Neural cell (in vitro differentiated cells): ENCODE measurements at regions not wholly inside any gene's neighbourhood (a gene's known extent, or its start where the extent isn't known, plus 50 kb on each side); places are given as distances from the start of the nearest gene placed in this dataset.

Experiments
- H2AFZ ChIP-seq: fragments of 200-600, 300-800 bp; sonication (generic), shearing (Covaris generic); 2 replicates; pipeline ENCODE4 v1.6.0; 2014; ENCODE audit warnings: low read depth, mild to moderate bottlenecking, antibody characterized with exemption, low read length, moderate library complexity
- H3F3A ChIP-seq: fragments of 200-600 bp; shearing (Covaris generic); 2 replicates; pipeline ENCODE4 v1.6.1; 2016; ENCODE audit warnings: mild to moderate bottlenecking, moderate library complexity, mixed read lengths, antibody characterized with exemption, low read length; ENCODE audit not compliant: insufficient read depth, poor library complexity, severe bottlenecking
- H3K27ac ChIP-seq: fragments of 200-600, 300-800 bp; sonication (generic), shearing (Covaris generic); 2 replicates; pipeline ENCODE4 v1.5.1; 2014; ENCODE audit warnings: mild to moderate bottlenecking, low read length, moderate library complexity
- H3K27me3 ChIP-seq: fragments of 300-800, 200-600 bp; sonication (generic), shearing (Covaris generic); 2 replicates; pipeline ENCODE4 v1.6.0; 2014; ENCODE audit warnings: mild to moderate bottlenecking, low read depth, low read length, moderate library complexity; ENCODE audit not compliant: insufficient read depth
- H3K36me3 ChIP-seq: fragments of 300-800, 200-600 bp; sonication (generic), shearing (Covaris generic); 2 replicates; pipeline ENCODE4 v1.5.1; 2014; ENCODE audit warnings: mild to moderate bottlenecking, antibody characterized with exemption, low read length, moderate library complexity; ENCODE audit not compliant: insufficient read depth
- H3K4me2 ChIP-seq: fragments of 300-800, 200-600 bp; sonication (generic), shearing (Covaris generic); 2 replicates; pipeline ENCODE4 v1.6.0; 2014; ENCODE audit warnings: mild to moderate bottlenecking, low read length
- H3K4me3 ChIP-seq: fragments of 300-800, 200-600 bp; sonication (generic), shearing (Covaris generic); 2 replicates; pipeline ENCODE4 v1.5.1; 2014; ENCODE audit warnings: mild to moderate bottlenecking, low read length, moderate library complexity
- H3K79me2 ChIP-seq: fragments of 200-600 bp; shearing (Covaris generic); replicated peaks from 2 replicates; pipeline ENCODE4 v1.6.0; 2014; ENCODE audit warnings: mild to moderate bottlenecking, low read length, moderate library complexity; ENCODE audit not compliant: insufficient read depth
- H3K9ac ChIP-seq: fragments of 300-800, 200-600 bp; sonication (generic), shearing (Covaris generic); 2 replicates; pipeline ENCODE4 v1.6.1; 2016; ENCODE audit warnings: mild to moderate bottlenecking, low read length, mixed read lengths
- H3K9me2 ChIP-seq: fragments of 200-600 bp; shearing (Covaris generic); 2 replicates; pipeline ENCODE4 v1.6.1; 2016; ENCODE audit warnings: mild to moderate bottlenecking, low read length, mixed read lengths; ENCODE audit not compliant: insufficient read depth
- H3K9me3 ChIP-seq: fragments of 200-600, 300-800 bp; sonication (generic), shearing (Covaris generic); 2 replicates; pipeline ENCODE4 v1.6.1; 2016; ENCODE audit warnings: mild to moderate bottlenecking, mixed run types, low read length, moderate library complexity, mixed read lengths
- H4K20me1 ChIP-seq: fragments of 200-600 bp; shearing (Covaris generic); 2 replicates; pipeline ENCODE4 v1.6.1; 2016; ENCODE audit warnings: mild to moderate bottlenecking, mixed run types; ENCODE audit not compliant: insufficient read depth
- CTCF ChIP-seq: fragments of 450-650 bp; IDR thresholded peaks from 2 replicates; pipeline ENCODE4 v1.5.1; 2014; ENCODE audit warnings: antibody characterized with exemption, mild to moderate bottlenecking, moderate library complexity; ENCODE audit not compliant: poor library complexity, severe bottlenecking
- EP300 ChIP-seq: fragments of 450-650 bp; conservative IDR thresholded peaks from 2 replicates; pipeline ENCODE4 v1.6.1; 2014; ENCODE audit warnings: antibody characterized with exemption, mild to moderate bottlenecking, moderate library complexity; ENCODE audit not compliant: poor library complexity, severe bottlenecking
- EZH2 ChIP-seq: fragments of 200-600, 300-800 bp; shearing (Covaris generic), sonication (generic); IDR thresholded peaks from 2 replicates; pipeline ENCODE4 v1.6.1; 2014; ENCODE audit warnings: antibody characterized with exemption, low read length, borderline replicate concordance, mild to moderate bottlenecking; ENCODE audit not compliant: insufficient read depth, poor library complexity, severe bottlenecking
- MXI1 ChIP-seq: fragments of 450-650 bp; conservative IDR thresholded peaks from 2 replicates; pipeline ENCODE4 v1.6.1; 2014; ENCODE audit warnings: antibody characterized with exemption, mild to moderate bottlenecking; ENCODE audit not compliant: poor library complexity, severe bottlenecking
- POLR2AphosphoS5 ChIP-seq: IDR thresholded peaks from 2 replicates; pipeline ENCODE4 v1.6.1; 2012
- RAD21 ChIP-seq: fragments of 450-650 bp; conservative IDR thresholded peaks from 2 replicates; pipeline ENCODE4 v1.6.1; 2014; ENCODE audit warnings: antibody characterized with exemption, mild to moderate bottlenecking, moderate library complexity
- REST ChIP-seq: IDR thresholded peaks from 2 replicates; pipeline ENCODE4 v1.6.1; 2012; ENCODE audit warnings: borderline replicate concordance
- SMC3 ChIP-seq: fragments of 450-650 bp; conservative IDR thresholded peaks from 2 replicates; pipeline ENCODE4 v1.6.1; 2014; ENCODE audit warnings: antibody characterized with exemption, mild to moderate bottlenecking, moderate library complexity; ENCODE audit not compliant: poor library complexity
- TAF1 ChIP-seq: IDR thresholded peaks from 2 replicates; pipeline ENCODE4 v1.6.1; 2012; ENCODE audit warnings: low read depth

- H3K27ac ChIP-seq = no peak overlapping the region
- H4K20me1 ChIP-seq = no peaks in the 10 kb centered on the region
- no peaks in the 10 kb centered on the region for H3K79me2 ChIP-seq
- no peaks in the 10 kb centered on the region for H3F3A ChIP-seq
- H3K4me3 ChIP-seq = no peak overlapping the region
- H2AFZ ChIP-seq = no peak overlapping the region
- no peak for TF ChIP-seq TAF1
- no peak for TF ChIP-seq RAD21
- H3K9me3 ChIP-seq = no peaks in the 10 kb centered on the region
- H3K27me3 ChIP-seq = no peaks in the 10 kb centered on the region
- H3K9me2 ChIP-seq = no peaks in the 10 kb centered on the region
- no peak overlapping the region for H3K4me2 ChIP-seq
- H3K36me3 ChIP-seq = no peaks in the 10 kb centered on the region
- no peak overlapping the region for H3K9ac ChIP-seq
Observed at GRCh38 chr13:95356916-95357315, 55.7 kb upstream of the ABCC4 start.

- H3K27ac ChIP-seq = no peak overlapping the region
- H4K20me1 ChIP-seq = no peaks in the 10 kb centered on the region
- H3K4me2 ChIP-seq = no peak overlapping the region
- H3F3A ChIP-seq = no peaks in the 10 kb centered on the region
- no peak overlapping the region for H2AFZ ChIP-seq
- H3K9me3 ChIP-seq = no peaks in the 10 kb centered on the region
- no peaks in the 10 kb centered on the region for H3K79me2 ChIP-seq
- H3K27me3 ChIP-seq = no peaks in the 10 kb centered on the region
- TF ChIP-seq TAF1 (no peak), SMC3 (no peak), CTCF (no peak), MXI1 (no peak), RAD21 (no peak), EZH2 (no peak), POLR2AphosphoS5 (no peak), REST (no peak), EP300 (no peak)
- H3K4me3 ChIP-seq = no peak overlapping the region
- no peaks in the 10 kb centered on the region for H3K36me3 ChIP-seq
- H3K9ac ChIP-seq = no peak overlapping the region
- H3K9me2 ChIP-seq = no peaks in the 10 kb centered on the region
Observed at GRCh38 chr13:95357875-95358274, 56.6 kb upstream of the ABCC4 start.

GRCh38 chr13:95360052-95360451 is 58.8 kb upstream of the ABCC4 start:
- Histone ChIP-seq H3K9me3 (no peaks in the 10 kb centered on the region), H3K9ac (no peak overlapping the region), H3K4me3 (no peak overlapping the region)

More at GRCh38 chr13:95360052-95360451, 58.8 kb upstream of the ABCC4 start:
- no peaks in the 10 kb centered on the region for H3K79me2 ChIP-seq
- no peak overlapping the region for H3K27ac ChIP-seq
- H4K20me1 ChIP-seq = no peaks in the 10 kb centered on the region
- no peaks in the 10 kb centered on the region for H3K9me2 ChIP-seq
- TF ChIP-seq SMC3 (no peak), RAD21 (no peak), REST (no peak), POLR2AphosphoS5 (no peak), EZH2 (no peak), MXI1 (no peak), TAF1 (no peak), EP300 (no peak), CTCF (no peak)
- no peak overlapping the region for H3K4me2 ChIP-seq
- H3K36me3 ChIP-seq = no peaks in the 10 kb centered on the region
- no peak overlapping the region for H2AFZ ChIP-seq
- no peaks in the 10 kb centered on the region for H3K27me3 ChIP-seq
- H3F3A ChIP-seq = no peaks in the 10 kb centered on the region
